GM12878 (cell line): ENCODE measurements at regions not wholly inside any gene's neighbourhood (a gene's known extent, or its start where the extent isn't known, plus 50 kb on each side); places are given as distances from the start of the nearest gene placed in this dataset.

Experiments used
- ATAC-seq: fragments of 200-7000 bp; cut with Tn5 transposase; 3 replicates; pipeline ENCODE4 v1.9.1; 2020; ENCODE audit warnings: mild to moderate bottlenecking, moderate library complexity
- BruUV-seq: library from RNA; stranded (reverse); fragments of 400-500 nt; replicated peaks from 2 replicates; lab custom pipeline; 2021; lab: Mats Ljungman, UMichigan
- CTCF ChIA-PET: fragments of 300-600 bp; sonication (Branson Sonifier 250); formaldehyde crosslinking; extraction: SDS; loops from one replicate; lab custom pipeline; 2021; ENCODE audit warnings: inconsistent platforms; lab: Yijun Ruan, JAX
- POLR2A ChIA-PET: fragments of 350-600 bp; formaldehyde crosslinking; extraction: SDS; loops from one replicate; lab custom pipeline; 2021; ENCODE audit warnings: inconsistent platforms; lab: Charles Lee
- RAD21 ChIA-PET: fragments of 300-600 bp; sonication (Branson Sonifier 250); formaldehyde crosslinking; loops from one replicate; lab custom pipeline; 2023; ENCODE audit warnings: antibody characterized with exemption; ENCODE audit not compliant: unreplicated experiment; lab: Charles Lee
- SMC1A ChIA-PET: fragments of 300-600 bp; sonication (Branson Sonifier 250); formaldehyde crosslinking; loops from one replicate; lab custom pipeline; 2023; ENCODE audit not compliant: unreplicated experiment, uncharacterized antibody; lab: Charles Lee
- DNase-seq: peaks from one replicate; pipeline ENCODE4 v3.0.0-alpha.2; 2011; ENCODE audit warnings: low read depth, low spot score
- FAIRE-seq: peaks from 3 replicates; lab custom pipeline; 2011; peaks lifted over from hg19 to GRCh38; lab: Jason Lieb, UNC
- H2AFZ ChIP-seq: 2 replicates; pipeline ENCODE4 v1.6.0; 2011; ENCODE audit warnings: low read depth, low read length, control low read depth; ENCODE audit not compliant: control insufficient read depth
- H3K27ac ChIP-seq: 2 replicates; pipeline ENCODE4 v1.5.1; 2011; ENCODE audit warnings: control low read depth; ENCODE audit not compliant: control insufficient read depth, insufficient read depth
- H3K27me3 ChIP-seq, 2 experiments: replicated peaks in 1 of 2; 2 replicates each; pipeline versions ENCODE4 v1.6.0 to v1.6.1; 2011; ENCODE audit warnings: low read length in 1 of 2; ENCODE audit not compliant: control insufficient read depth in 2 of 2, insufficient read depth in 2 of 2
- H3K36me3 ChIP-seq, 2 experiments: 2 replicates each; pipeline ENCODE4 v1.5.1; 2011; ENCODE audit warnings: low read length in 1 of 2; ENCODE audit not compliant: control insufficient read depth in 2 of 2, insufficient read depth in 2 of 2
- H3K4me1 ChIP-seq: 2 replicates; pipeline ENCODE4 v1.6.1; 2011; ENCODE audit warnings: mild to moderate bottlenecking, low read length, moderate library complexity, mixed read lengths; ENCODE audit not compliant: control insufficient read depth, insufficient read depth
- H3K4me2 ChIP-seq: 2 replicates; pipeline ENCODE4 v1.6.0; 2011; ENCODE audit warnings: control low read depth; ENCODE audit not compliant: control insufficient read depth, insufficient read depth
- H3K4me3 ChIP-seq: fragments of 200-600 bp; sonication (generic); 2 replicates; pipeline ENCODE4 v1.5.1; 2016
- H3K79me2 ChIP-seq: 2 replicates; pipeline ENCODE4 v1.6.0; 2011; ENCODE audit warnings: low read length; ENCODE audit not compliant: control insufficient read depth, insufficient read depth
- H3K9ac ChIP-seq: 2 replicates; pipeline ENCODE4 v1.8.0; 2011; ENCODE audit warnings: low read length, control low read depth, mixed read lengths; ENCODE audit not compliant: control insufficient read depth, insufficient read depth
- H3K9me3 ChIP-seq: replicated peaks from 3 replicates; pipeline ENCODE4 v1.5.1; 2011; ENCODE audit warnings: mild to moderate bottlenecking, low read length; ENCODE audit not compliant: control insufficient read depth, insufficient read depth
- H4K20me1 ChIP-seq: 2 replicates; pipeline ENCODE4 v1.6.0; 2011; ENCODE audit not compliant: control insufficient read depth, insufficient read depth
- BACH1 ChIP-seq: fragments of 450-650 bp; IDR thresholded peaks from 2 replicates; pipeline ENCODE4 v1.6.1; 2017; ENCODE audit warnings: mild to moderate bottlenecking, borderline replicate concordance
- HDAC2 ChIP-seq: fragments of 200-600 bp; sonication (generic); IDR thresholded peaks from 2 replicates; pipeline ENCODE4 v1.6.1; 2017
- MYC ChIP-seq: IDR thresholded peaks from 2 replicates; pipeline ENCODE4 v1.6.1; 2011; ENCODE audit warnings: mild to moderate bottlenecking, low read length, moderate library complexity, inconsistent platforms; ENCODE audit not compliant: insufficient read depth, insufficient replicate concordance, insufficient read length, severe bottlenecking
- RBBP5 ChIP-seq: fragments of 200-600 bp; sonication (generic); conservative IDR thresholded peaks from 2 replicates; pipeline ENCODE4 v1.6.1; 2016
- RUNX3 ChIP-seq: IDR thresholded peaks from 2 replicates; pipeline ENCODE4 v1.6.1; 2012; ENCODE audit warnings: low read length, inconsistent platforms
- SIX5 ChIP-seq: IDR thresholded peaks from 2 replicates; pipeline ENCODE4 v1.6.1; 2011; ENCODE audit warnings: mild to moderate bottlenecking, low read depth, low read length, moderate library complexity; ENCODE audit not compliant: severe bottlenecking
- TAF1 ChIP-seq: IDR thresholded peaks from 2 replicates; pipeline ENCODE4 v1.6.1; 2011; ENCODE audit warnings: mild to moderate bottlenecking, low read depth, low read length, borderline replicate concordance
- WRNIP1 ChIP-seq: IDR thresholded peaks from 2 replicates; pipeline ENCODE4 v1.6.1; 2011; ENCODE audit warnings: low read depth, low read length, improper control_type of control experiment, borderline replicate concordance
- WGBS: methylation state at CpG from one replicate; pipeline ENCODE4 v1.1.6; 2016; ENCODE audit warnings: low lambda C conversion rate; ENCODE audit not compliant: insufficient replicate concordance, insufficient coverage; ENCODE audit errors: missing lambda C conversion rate; 5-methylcytosine and 5-hydroxymethylcytosine counted together
- in situ Hi-C: fragments of 300-500 bp; cut with MboI; formaldehyde crosslinking; loops from 9 replicates; pipeline ENCODE4 v1.14.3; 2018; ENCODE audit warnings: mixed read lengths
- intact Hi-C: fragments of 100-400 bp; cut with micrococcal nuclease; formaldehyde crosslinking; loops from one replicate; pipeline ENCODE4 v1.14.2; 2022; ENCODE audit not compliant: unreplicated experiment
- TF ChIP-seq, protein P1 (sequence below): fragments of 450-650 bp; IDR thresholded peaks from 2 replicates; pipeline ENCODE4 v1.6.1; 2017; ENCODE audit warnings: mild to moderate bottlenecking, moderate library complexity
- TF ChIP-seq, protein P2 (sequence below): fragments of 450-650 bp; formaldehyde crosslinking; IDR thresholded peaks from 2 replicates; pipeline ENCODE4 v1.4.0; 2022; ENCODE audit warnings: mild to moderate bottlenecking, moderate library complexity

DNA sequence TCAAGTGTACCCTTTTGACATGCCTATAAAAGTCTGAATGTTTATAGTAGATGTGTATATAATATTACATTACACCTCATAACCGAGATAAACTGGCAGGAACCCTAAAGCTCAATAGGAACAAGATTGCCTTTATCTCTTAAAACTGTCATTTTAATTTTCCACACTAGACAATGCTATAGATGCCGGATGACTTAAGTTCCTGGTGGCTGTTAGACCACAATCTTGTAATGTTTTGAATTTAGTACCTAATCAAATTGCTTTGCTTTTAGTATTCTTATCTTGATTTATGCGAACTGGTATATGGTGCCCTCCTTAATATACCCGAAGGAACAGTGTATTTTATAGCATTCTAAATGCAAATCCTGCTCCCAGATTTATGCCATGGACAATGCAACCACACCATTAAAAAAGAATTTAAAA is 1397.0 kb upstream of the ADGRL4 start:
- POLR2A ChIA-PET: no interaction called here
- no peaks in the 10 kb centered on the region for H3K79me2 ChIP-seq
- no peaks in the 10 kb centered on the region for H3K27me3 ChIP-seq
- no TSS peak for BruUV-seq
- intact Hi-C loops: no loop called here
- 1% methylated on average over 4 of the region's 4 CpGs for WGBS
- SMC1A ChIA-PET: interaction anchor here (1.0 kb wide), 1 partner anchor 22 kb away, joined by 3 read pairs; no protein-coding TSS in a partner anchor
- TF ChIP-seq RUNX3: no peak
- TF ChIP-seq, protein P1, sequence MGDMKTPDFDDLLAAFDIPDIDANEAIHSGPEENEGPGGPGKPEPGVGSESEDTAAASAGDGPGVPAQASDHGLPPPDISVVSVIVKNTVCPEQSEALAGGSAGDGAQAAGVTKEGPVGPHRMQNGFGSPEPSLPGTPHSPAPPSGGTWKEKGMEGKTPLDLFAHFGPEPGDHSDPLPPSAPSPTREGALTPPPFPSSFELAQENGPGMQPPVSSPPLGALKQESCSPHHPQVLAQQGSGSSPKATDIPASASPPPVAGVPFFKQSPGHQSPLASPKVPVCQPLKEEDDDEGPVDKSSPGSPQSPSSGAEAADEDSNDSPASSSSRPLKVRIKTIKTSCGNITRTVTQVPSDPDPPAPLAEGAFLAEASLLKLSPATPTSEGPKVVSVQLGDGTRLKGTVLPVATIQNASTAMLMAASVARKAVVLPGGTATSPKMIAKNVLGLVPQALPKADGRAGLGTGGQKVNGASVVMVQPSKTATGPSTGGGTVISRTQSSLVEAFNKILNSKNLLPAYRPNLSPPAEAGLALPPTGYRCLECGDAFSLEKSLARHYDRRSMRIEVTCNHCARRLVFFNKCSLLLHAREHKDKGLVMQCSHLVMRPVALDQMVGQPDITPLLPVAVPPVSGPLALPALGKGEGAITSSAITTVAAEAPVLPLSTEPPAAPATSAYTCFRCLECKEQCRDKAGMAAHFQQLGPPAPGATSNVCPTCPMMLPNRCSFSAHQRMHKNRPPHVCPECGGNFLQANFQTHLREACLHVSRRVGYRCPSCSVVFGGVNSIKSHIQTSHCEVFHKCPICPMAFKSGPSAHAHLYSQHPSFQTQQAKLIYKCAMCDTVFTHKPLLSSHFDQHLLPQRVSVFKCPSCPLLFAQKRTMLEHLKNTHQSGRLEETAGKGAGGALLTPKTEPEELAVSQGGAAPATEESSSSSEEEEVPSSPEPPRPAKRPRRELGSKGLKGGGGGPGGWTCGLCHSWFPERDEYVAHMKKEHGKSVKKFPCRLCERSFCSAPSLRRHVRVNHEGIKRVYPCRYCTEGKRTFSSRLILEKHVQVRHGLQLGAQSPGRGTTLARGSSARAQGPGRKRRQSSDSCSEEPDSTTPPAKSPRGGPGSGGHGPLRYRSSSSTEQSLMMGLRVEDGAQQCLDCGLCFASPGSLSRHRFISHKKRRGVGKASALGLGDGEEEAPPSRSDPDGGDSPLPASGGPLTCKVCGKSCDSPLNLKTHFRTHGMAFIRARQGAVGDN: no peak
- RAD21 ChIA-PET: no interaction called here
- H3K36me3 ChIP-seq: no peaks in the 10 kb centered on the region
- FAIRE-seq (no peak), ATAC-seq (no peak), DNase-seq (no peak)
- in situ Hi-C loops: no loop called here
- H4K20me1 ChIP-seq: no peaks in the 10 kb centered on the region
- no peak overlapping the region for H3K27ac ChIP-seq
- CTCF ChIA-PET: no interaction called here
- no peak overlapping the region for H3K4me2 ChIP-seq
- no peak overlapping the region for H3K4me3 ChIP-seq
- no peaks in the 10 kb centered on the region for H3K4me1 ChIP-seq
- no peaks in the 10 kb centered on the region for H3K9me3 ChIP-seq
- H3K9ac ChIP-seq: no peak overlapping the region
- no peak overlapping the region for H2AFZ ChIP-seq

DNA sequence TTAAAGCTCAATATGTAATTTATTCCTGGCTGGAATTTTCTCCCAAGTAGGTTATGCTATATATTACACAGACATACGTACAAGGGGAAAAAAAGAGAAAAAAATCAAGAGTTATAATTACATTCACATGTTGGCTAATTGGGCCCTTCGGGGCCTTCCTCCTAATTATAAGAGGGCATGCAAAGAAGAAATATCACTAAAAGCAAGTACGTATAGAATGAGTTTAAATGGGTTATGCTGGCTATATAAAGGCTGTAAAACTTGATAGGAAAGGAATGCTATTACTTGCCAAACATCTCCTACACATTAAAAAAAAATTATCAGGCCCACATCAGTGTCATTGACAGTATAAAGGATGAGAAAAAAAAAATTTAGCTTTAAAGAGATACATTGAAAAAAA is 1396.1 kb upstream of the ADGRL4 start:
- SMC1A ChIA-PET: interaction anchor here (0.9 to 1.2 kb wide), 2 partner anchors 9 to 36 kb away, joined by 3 read pairs; no protein-coding TSS in a partner anchor
- 8% methylated on average over 3 of the region's 3 CpGs for WGBS
- in situ Hi-C loops: no loop called here
- TF ChIP-seq BACH1: no peak
- no peak for TF ChIP-seq HDAC2
- no peak for TF ChIP-seq RBBP5
- TF ChIP-seq, protein P2, sequence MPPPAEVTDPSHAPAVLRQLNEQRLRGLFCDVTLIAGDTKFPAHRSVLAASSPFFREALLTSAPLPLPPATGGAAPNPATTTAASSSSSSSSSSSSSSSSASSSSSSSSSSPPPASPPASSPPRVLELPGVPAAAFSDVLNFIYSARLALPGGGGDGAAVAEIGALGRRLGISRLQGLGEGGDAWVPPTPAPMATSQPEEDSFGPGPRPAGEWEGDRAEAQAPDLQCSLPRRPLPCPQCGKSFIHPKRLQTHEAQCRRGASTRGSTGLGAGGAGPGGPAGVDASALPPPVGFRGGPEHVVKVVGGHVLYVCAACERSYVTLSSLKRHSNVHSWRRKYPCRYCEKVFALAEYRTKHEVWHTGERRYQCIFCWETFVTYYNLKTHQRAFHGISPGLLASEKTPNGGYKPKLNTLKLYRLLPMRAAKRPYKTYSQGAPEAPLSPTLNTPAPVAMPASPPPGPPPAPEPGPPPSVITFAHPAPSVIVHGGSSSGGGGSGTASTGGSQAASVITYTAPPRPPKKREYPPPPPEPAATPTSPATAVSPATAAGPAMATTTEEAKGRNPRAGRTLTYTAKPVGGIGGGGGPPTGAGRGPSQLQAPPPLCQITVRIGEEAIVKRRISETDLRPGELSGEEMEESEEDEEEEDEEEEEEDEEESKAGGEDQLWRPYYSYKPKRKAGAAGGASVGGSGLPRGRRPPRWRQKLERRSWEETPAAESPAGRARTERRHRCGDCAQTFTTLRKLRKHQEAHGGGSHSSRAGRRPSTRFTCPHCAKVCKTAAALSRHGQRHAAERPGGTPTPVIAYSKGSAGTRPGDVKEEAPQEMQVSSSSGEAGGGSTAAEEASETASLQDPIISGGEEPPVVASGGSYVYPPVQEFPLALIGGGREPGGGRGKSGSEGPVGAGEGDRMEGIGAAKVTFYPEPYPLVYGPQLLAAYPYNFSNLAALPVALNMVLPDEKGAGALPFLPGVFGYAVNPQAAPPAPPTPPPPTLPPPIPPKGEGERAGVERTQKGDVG: no peak
- no peak for TF ChIP-seq SIX5
- TF ChIP-seq MYC: no peak
- TF ChIP-seq WRNIP1: no peak
- TF ChIP-seq TAF1: no peak

More for the DNA sequence above, 1396.1 kb upstream of the ADGRL4 start:
- Histone ChIP-seq H3K4me3 (no peak overlapping the region), H2AFZ (no peak overlapping the region), H3K27me3 (no peaks in the 10 kb centered on the region), H3K4me2 (no peak overlapping the region), H4K20me1 (no peaks in the 10 kb centered on the region), H3K79me2 (no peaks in the 10 kb centered on the region), H3K36me3 (no peaks in the 10 kb centered on the region), H3K4me1 (no peaks in the 10 kb centered on the region), H3K9ac (no peak overlapping the region), H3K27ac (no peak overlapping the region), H3K9me3 (no peaks in the 10 kb centered on the region)
- CTCF ChIA-PET: interaction anchor here (0.7 kb wide), 1 partner anchor 37 kb away, joined by 3 read pairs; no protein-coding TSS in a partner anchor
- no TSS peak for BruUV-seq
- ATAC-seq: no peak
- POLR2A ChIA-PET: no interaction called here
- DNase-seq: no peak
- no peak for FAIRE-seq
- intact Hi-C loops: no loop called here
- RAD21 ChIA-PET: no interaction called here
